Naive B cell (primary cell): ENCODE measurements at regions not wholly inside any gene's neighbourhood (a gene's known extent, or its start where the extent isn't known, plus 50 kb on each side); places are given as distances from the start of the nearest gene placed in this dataset.

Experiments used
- ATAC-seq, 2 donors: fragments of 150-1000 bp; cut with Tn5 transposase; 2 replicates each; pipeline ENCODE4 v1.10.0; 2021; ENCODE audit warnings: low read depth in 2 of 2, mild to moderate bottlenecking in 2 of 2, moderate library complexity in 2 of 2
- DNase-seq: peaks from one replicate; pipeline ENCODE4 v3.0.0; 2022
- H3K27ac Mint-ChIP-seq, 6 donors: one replicate each; pipeline ENCODE4 v1.8.0; 2020 to 2022; ENCODE audit warnings: mild to moderate bottlenecking in 6 of 6, mixed read lengths in 6 of 6, moderate library complexity in 5 of 6, inconsistent platforms in 2 of 6
- H3K27me3 Mint-ChIP-seq, 3 donors: one replicate each; pipeline ENCODE4 v1.8.0; 2021 to 2022; ENCODE audit warnings: mixed read lengths in 3 of 3, mild to moderate bottlenecking in 1 of 3
- H3K36me3 Mint-ChIP-seq, 2 donors: one replicate each; pipeline ENCODE4 v1.8.0; 2020 to 2022; ENCODE audit warnings: mixed read lengths in 2 of 2, inconsistent platforms in 1 of 2, mild to moderate bottlenecking in 1 of 2
- H3K4me1 Mint-ChIP-seq, 3 donors: one replicate each; pipeline ENCODE4 v1.8.0; 2020 to 2022; ENCODE audit warnings: mixed read lengths in 3 of 3, inconsistent platforms in 1 of 3, mild to moderate bottlenecking in 1 of 3, moderate library complexity in 1 of 3
- H3K4me3 Mint-ChIP-seq, 8 donors: one replicate each; pipeline ENCODE4 v1.8.0; 2020 to 2022; ENCODE audit warnings: mild to moderate bottlenecking in 8 of 8, mixed read lengths in 8 of 8, moderate library complexity in 8 of 8, inconsistent platforms in 2 of 8
- H3K9me3 Mint-ChIP-seq, 7 donors: one replicate each; pipeline ENCODE4 v1.8.0; 2020 to 2022; ENCODE audit warnings: mixed read lengths in 7 of 7, mild to moderate bottlenecking in 5 of 7, inconsistent platforms in 2 of 7, moderate library complexity in 1 of 7

DNA sequence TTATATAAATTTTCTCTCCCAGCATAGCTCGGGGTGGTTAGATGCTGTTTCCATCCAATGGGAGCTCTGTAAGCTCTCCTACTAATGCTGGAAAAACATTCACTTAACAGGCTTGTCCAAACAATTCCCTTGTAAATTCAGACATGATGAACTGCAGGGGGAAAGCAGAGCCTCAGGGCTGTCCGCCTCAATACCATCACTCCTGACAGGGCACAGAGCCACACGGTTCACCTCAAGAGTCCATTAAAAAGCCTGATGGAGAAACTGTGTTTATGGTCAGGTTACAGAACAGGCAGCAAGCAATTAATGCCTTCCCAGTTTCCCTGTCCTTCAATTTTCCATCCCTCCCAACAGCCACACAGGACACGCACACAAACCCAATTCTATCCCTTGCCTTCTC lies 171.0 kb downstream of the BRINP2 start:
- Mint-ChIP-seq H3K27me3 (peaks cover 0 to 5% (median 0%) of the 10 kb centered on the region in 3 donors), H3K36me3 (no peaks in the 10 kb centered on the region), H3K4me1 (no peaks in the 10 kb centered on the region), H3K27ac (no peak overlapping the region), H3K4me3 (no peak overlapping the region), H3K9me3 (peaks cover 0 to 9% (median 2%) of the 10 kb centered on the region in 7 donors)
- no peak for ATAC-seq
- DNase-seq, result no peak

DNA sequence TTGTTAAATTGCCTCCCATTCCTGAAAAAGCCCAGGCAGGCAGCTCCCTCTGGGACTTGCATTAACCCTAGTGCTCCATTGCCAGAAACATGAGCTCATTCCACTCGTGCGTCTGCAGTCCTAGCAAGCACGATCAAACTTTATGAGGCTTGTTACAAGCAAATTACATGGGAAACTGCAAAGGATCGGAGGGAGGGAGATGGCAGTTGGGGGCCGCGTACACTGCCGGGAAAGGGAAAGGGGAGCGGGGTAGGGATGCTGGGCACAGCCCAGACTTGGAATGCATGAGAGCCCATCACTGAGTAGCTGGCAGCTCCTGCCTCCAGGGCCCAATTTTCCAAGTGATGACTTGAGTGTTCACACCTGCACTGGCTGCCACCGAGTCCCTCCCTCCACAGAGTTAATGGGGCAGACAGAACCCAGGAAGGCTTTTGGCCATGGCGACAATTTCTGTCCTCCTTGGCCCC lies 169.9 kb downstream of the BRINP2 start:
- H3K4me3 Mint-ChIP-seq, result no peak overlapping the region
- H3K36me3 Mint-ChIP-seq, result no peaks in the 10 kb centered on the region
- H3K9me3 Mint-ChIP-seq, result peaks cover 0 to 9% (median 2%) of the 10 kb centered on the region in 7 donors
- ATAC-seq (no peak), DNase-seq (no peak)
- no peak overlapping the region for H3K27ac Mint-ChIP-seq
- H3K27me3 Mint-ChIP-seq, result peaks cover 0 to 6% (median 0%) of the 10 kb centered on the region in 3 donors
- H3K4me1 Mint-ChIP-seq, result no peaks in the 10 kb centered on the region

- H3K27me3 Mint-ChIP-seq, result peaks cover 0 to 6% (median 0%) of the 10 kb centered on the region in 3 donors
- no peak overlapping the region for H3K4me3 Mint-ChIP-seq
- no peaks in the 10 kb centered on the region for H3K4me1 Mint-ChIP-seq
- H3K27ac Mint-ChIP-seq, result no peak overlapping the region
- ATAC-seq (no peak), DNase-seq (no peak)
- H3K36me3 Mint-ChIP-seq, result no peaks in the 10 kb centered on the region
- H3K9me3 Mint-ChIP-seq, result peaks cover 0 to 9% (median 3%) of the 10 kb centered on the region in 7 donors
Observed at GRCh38 chr1:177338376-177338775, 167.6 kb downstream of the BRINP2 start.

DNA sequence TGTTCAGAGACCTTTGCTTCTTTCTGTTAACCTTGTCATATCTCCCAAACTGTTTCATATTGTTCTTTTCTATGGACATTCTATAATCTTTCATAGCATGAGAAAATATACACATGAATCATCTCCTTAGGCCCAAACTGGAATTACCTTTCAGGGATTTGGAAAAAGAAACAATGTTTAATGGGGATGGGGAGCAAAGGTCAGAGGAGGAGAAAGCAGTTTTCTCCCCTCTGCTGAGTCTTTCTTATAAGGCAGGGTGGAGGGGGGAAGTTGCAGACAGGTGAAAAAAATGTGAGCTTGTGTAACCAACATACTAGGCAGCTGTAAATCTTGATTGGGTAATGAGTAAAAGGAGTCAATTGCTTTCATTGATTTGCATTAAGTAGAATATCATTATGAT lies 164.1 kb downstream of the BRINP2 start:
- H3K36me3 Mint-ChIP-seq, result no peaks in the 10 kb centered on the region
- DNase-seq (no peak), ATAC-seq (no peak)
- H3K4me3 Mint-ChIP-seq, result no peak overlapping the region
- no peak overlapping the region for H3K27ac Mint-ChIP-seq
- peaks cover 0 to 6% (median 0%) of the 10 kb centered on the region in 3 donors for H3K27me3 Mint-ChIP-seq
- no peaks in the 10 kb centered on the region for H3K4me1 Mint-ChIP-seq
- H3K9me3 Mint-ChIP-seq, result peaks cover 0 to 5% (median 3%) of the 10 kb centered on the region in 7 donors

DNA sequence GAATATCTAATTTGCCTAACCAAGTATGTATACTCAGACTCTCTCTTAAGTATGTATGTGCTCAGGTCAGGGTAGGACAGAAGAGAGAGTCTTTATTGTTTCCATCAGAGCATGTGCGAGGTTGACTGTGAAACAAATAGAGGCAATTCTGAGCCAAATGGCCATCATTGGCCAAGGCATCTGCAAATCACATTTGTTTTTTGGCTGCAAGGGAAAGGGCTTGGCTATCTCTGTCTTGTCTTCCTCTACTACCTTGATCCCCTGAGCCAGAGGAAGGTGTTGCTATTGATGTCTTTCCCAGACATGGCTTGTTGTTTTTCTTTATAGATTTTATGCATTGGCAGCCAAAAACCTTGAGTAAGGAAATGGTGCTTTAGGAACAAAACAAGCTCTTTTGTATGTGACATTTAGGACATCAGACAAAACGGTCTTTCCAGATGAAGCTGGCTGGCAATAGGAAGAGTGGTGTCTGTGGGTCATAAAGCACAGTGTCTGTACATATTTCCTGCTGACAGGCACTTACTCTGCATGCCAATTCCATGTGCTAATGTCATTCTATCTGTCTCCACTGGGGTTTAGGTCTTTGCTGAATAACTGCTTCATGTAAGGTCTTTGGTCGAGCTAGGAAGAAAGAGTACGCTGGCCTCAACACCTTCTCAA lies 163.3 kb downstream of the BRINP2 start:
- peaks cover 0 to 6% (median 0%) of the 10 kb centered on the region in 3 donors for H3K27me3 Mint-ChIP-seq
- H3K4me1 Mint-ChIP-seq, result no peaks in the 10 kb centered on the region
- H3K9me3 Mint-ChIP-seq, result peaks cover 0 to 4% (median 3%) of the 10 kb centered on the region in 7 donors
- no peak for DNase-seq
- no peak overlapping the region for H3K4me3 Mint-ChIP-seq
- H3K27ac Mint-ChIP-seq, result no peak overlapping the region
- ATAC-seq, result no peak
- no peaks in the 10 kb centered on the region for H3K36me3 Mint-ChIP-seq
